Stomach (tissue), 8 donors: ENCODE measurements at regions not wholly inside any gene's neighbourhood (a gene's known extent, or its start where the extent isn't known, plus 50 kb on each side); places are given as distances from the start of the nearest gene placed in this dataset.

Experiments used
- DNase-seq, 2 donors: peaks; one replicate each; pipeline versions ENCODE4 v3.0.0 to v3.0.0-alpha.2; 2013 to 2019
- H3K27ac ChIP-seq, 5 donors: fragments of 200-600 bp in 4 of 5; sonication (generic) in 4 of 5; one replicate each; pipeline ENCODE4 v1.5.1; 2013 to 2019; ENCODE audit warnings: mild to moderate bottlenecking in 1 of 5, moderate library complexity in 1 of 5
- H3K27me3 ChIP-seq, 3 donors: fragments of 200-600 bp; sonication (generic); one replicate each; pipeline ENCODE4 v1.5.1; 2017 to 2019; ENCODE audit warnings: mixed run types in 1 of 3
- H3K36me3 ChIP-seq, 4 donors: fragments of 200-600 bp; sonication (generic); 1 replicate in 3 of 4; 2 replicates in 1 of 4; pipeline ENCODE4 v1.5.1; 2016 to 2019
- H3K4me1 ChIP-seq, 4 donors: fragments of 200-600 bp; sonication (generic); one replicate each; pipeline ENCODE4 v1.5.1; 2016 to 2019
- H3K4me3 ChIP-seq, 4 donors: fragments of 200-600 bp; sonication (generic) in 3 of 4; one replicate each; pipeline ENCODE4 v1.5.1; 2016 to 2019; ENCODE audit warnings: mild to moderate bottlenecking in 1 of 4
- H3K9me3 ChIP-seq, 4 donors: fragments of 200-600 bp; sonication (generic); one replicate each; pipeline ENCODE4 v1.5.1; 2016 to 2019
- EP300 ChIP-seq: sonication (generic); formaldehyde crosslinking; IDR thresholded peaks from one replicate; pipeline ENCODE4 v1.6.1; 2017; ENCODE audit warnings: antibody characterized with exemption
- POLR2A ChIP-seq, 4 donors: fragments of 450-650 bp; IDR thresholded peaks; one replicate each; pipeline ENCODE4 v1.6.1; 2016; ENCODE audit warnings: antibody characterized with exemption in 4 of 4, control low read depth in 2 of 4, mild to moderate bottlenecking in 1 of 4, moderate library complexity in 1 of 4
- POLR2AphosphoS5 ChIP-seq, 3 donors: sonication (generic); formaldehyde crosslinking; IDR thresholded peaks; one replicate each; pipeline ENCODE4 v1.6.1; 2016; ENCODE audit warnings: antibody characterized with exemption in 3 of 3
- WGBS, 5 donors: extraction: QIAGEN DNeasy Blood & Tissue Kit in 3 of 5; methylation state at CpG; one replicate each; pipeline versions ENCODE4 v1.1.5 to v1.1.7; 2013 to 2018; 5-methylcytosine and 5-hydroxymethylcytosine counted together
- intact Hi-C: fragments of 100-400 bp; cut with DNase I; formaldehyde crosslinking; loops from one replicate; pipeline ENCODE4 v1.15.1; 2023; ENCODE audit warnings: low total_unique reads
- TF ChIP-seq, protein P1 (sequence below), 7 experiments: fragments of 450-650 bp in 4 of 7; fragments of 200-600 bp in 3 of 7; sonication (generic) in 3 of 7; IDR thresholded peaks; one replicate each; pipeline ENCODE4 v1.5.1; 2016 to 2019; ENCODE audit warnings: antibody characterized with exemption in 7 of 7, control low read depth in 2 of 7, mild to moderate bottlenecking in 1 of 7
- donor health status: healthy with polysubstance abuse.
- donor health status: Bipolar disorder and iron deficiency.
- donor health status: healthy.

DNA sequence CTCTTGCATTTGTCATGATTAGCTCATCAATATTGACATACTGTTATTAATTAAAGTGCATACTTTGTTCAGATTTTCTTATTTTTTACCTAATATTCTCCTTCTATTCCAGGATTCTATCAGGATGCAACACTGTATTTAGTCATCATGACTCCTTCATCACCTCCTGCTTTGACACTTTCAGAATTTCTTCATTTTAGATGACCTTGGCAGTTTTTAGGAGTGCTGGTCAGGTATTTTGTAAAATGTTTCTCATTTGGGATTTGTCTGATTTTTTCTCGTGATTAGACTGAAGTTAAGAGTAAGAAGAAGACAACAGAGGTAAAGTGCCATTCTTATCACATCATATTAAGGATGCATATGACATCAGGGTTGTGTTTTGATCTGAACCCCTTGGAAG is 167.0 kb upstream of the FOXG1 start:
- no peaks in the 10 kb centered on the region for H3K4me1 ChIP-seq
- H3K27me3 ChIP-seq: no peaks in the 10 kb centered on the region
- no peak overlapping the region for H3K27ac ChIP-seq
- no peak overlapping the region for H3K4me3 ChIP-seq
- no peaks in the 10 kb centered on the region for H3K9me3 ChIP-seq
- no peaks in the 10 kb centered on the region for H3K36me3 ChIP-seq
- WGBS, 5 donors: 48 to 76% (median 66%) methylated on average over 1 of the region's 1 CpG
- intact Hi-C loops: no loop called here
- no peak for TF ChIP-seq POLR2A (IDR thresholded peaks at IDR 0.05)
- TF ChIP-seq, protein P1, sequence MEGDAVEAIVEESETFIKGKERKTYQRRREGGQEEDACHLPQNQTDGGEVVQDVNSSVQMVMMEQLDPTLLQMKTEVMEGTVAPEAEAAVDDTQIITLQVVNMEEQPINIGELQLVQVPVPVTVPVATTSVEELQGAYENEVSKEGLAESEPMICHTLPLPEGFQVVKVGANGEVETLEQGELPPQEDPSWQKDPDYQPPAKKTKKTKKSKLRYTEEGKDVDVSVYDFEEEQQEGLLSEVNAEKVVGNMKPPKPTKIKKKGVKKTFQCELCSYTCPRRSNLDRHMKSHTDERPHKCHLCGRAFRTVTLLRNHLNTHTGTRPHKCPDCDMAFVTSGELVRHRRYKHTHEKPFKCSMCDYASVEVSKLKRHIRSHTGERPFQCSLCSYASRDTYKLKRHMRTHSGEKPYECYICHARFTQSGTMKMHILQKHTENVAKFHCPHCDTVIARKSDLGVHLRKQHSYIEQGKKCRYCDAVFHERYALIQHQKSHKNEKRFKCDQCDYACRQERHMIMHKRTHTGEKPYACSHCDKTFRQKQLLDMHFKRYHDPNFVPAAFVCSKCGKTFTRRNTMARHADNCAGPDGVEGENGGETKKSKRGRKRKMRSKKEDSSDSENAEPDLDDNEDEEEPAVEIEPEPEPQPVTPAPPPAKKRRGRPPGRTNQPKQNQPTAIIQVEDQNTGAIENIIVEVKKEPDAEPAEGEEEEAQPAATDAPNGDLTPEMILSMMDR (IDR thresholded peaks at IDR 0.05): no peak
- TF ChIP-seq EP300: no peak
- no peak for TF ChIP-seq POLR2AphosphoS5 (IDR thresholded peaks at IDR 0.05)
- no peak for DNase-seq

DNA sequence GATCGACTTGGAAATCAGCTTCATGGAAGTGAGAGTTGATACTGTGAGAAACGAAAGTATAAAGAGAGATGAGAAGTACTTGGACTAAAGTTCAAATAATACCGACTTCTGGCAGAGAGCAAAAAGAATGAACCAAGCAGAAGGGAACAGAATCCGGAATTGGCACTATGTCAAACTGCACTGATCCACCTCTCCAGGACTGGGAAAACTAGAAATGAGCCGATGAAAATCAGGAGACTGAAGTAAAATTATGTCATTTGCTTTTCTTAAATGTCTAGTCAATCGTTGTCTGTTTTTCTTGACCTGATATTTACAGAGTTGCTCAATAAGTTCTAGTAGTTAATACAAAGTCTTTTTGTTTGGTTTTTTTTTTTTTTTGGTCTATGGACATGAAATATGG is 163.0 kb upstream of the FOXG1 start:
- Histone ChIP-seq H3K4me3 (no peak overlapping the region), H3K27ac (no peak overlapping the region), H3K36me3 (no peaks in the 10 kb centered on the region), H3K4me1 (no peaks in the 10 kb centered on the region), H3K27me3 (no peaks in the 10 kb centered on the region), H3K9me3 (no peaks in the 10 kb centered on the region)
- TF ChIP-seq, protein P1 (IDR thresholded peaks at IDR 0.05): no peak
- TF ChIP-seq POLR2A (IDR thresholded peaks at IDR 0.05): no peak
- TF ChIP-seq EP300: no peak
- TF ChIP-seq POLR2AphosphoS5 (IDR thresholded peaks at IDR 0.05): no peak
- intact Hi-C loops: no loop called here
- WGBS, 5 donors: 47 to 63% (median 56%) methylated on average over 6 of the region's 6 CpGs
- peak in 1 of 2 donors; percentile 5 for DNase-seq

DNA sequence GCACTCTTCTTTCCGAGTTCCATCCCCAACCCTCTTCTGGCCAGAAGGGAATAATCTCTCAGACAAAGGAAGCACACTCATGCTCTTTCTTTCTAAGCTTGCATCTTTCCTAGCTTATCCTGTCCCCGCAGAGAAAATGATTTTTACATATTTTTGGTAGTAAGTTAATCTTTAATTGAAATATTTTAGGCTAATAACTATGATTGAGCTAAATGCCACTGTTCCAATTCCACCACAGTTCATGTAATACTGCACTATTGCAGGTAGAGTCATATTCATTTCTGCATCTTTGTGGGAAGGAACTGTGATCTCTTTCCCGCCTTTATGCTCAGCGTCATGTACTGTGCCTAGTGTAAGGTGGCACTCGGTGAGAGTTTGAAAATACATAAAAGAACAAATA is 158.9 kb upstream of the FOXG1 start:
- 71 to 83% (median 81%) methylated on average over 5 of the region's 5 CpGs for WGBS, 5 donors
- H3K4me1 ChIP-seq: no peaks in the 10 kb centered on the region
- no peak overlapping the region for H3K4me3 ChIP-seq
- intact Hi-C loops: no loop called here
- no peak for DNase-seq
- no peaks in the 10 kb centered on the region for H3K36me3 ChIP-seq
- no peaks in the 10 kb centered on the region for H3K9me3 ChIP-seq
- no peaks in the 10 kb centered on the region for H3K27me3 ChIP-seq
- H3K27ac ChIP-seq: no peak overlapping the region
- TF ChIP-seq POLR2A (IDR thresholded peaks at IDR 0.05): no peak
- no peak for TF ChIP-seq EP300
- TF ChIP-seq, protein P1 (IDR thresholded peaks at IDR 0.05): no peak
- no peak for TF ChIP-seq POLR2AphosphoS5 (IDR thresholded peaks at IDR 0.05)

DNA sequence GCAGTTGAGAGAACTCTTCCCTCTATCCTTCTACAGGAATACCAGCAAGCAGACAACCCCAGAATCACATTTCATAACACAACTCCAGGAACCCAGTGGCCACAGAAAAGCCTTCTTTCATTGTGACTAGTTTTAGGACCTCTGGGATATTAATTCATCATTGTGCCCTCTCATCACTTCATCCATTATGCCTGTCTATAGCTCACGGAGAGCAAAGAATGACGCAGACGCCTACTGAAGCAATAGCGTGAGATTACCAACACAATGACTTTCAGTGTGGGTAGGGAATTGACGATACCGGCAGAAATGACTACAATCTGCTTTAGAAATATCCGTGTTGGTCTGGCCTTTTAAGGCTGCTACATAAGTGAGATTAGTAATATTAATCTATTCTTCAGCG is 158.1 kb upstream of the FOXG1 start:
- TF ChIP-seq EP300 (no peak), POLR2A (IDR thresholded peaks at IDR 0.05) (no peak), POLR2AphosphoS5 (IDR thresholded peaks at IDR 0.05) (no peak)
- TF ChIP-seq, protein P1 (IDR thresholded peaks at IDR 0.05): no peak
- intact Hi-C loops: no loop called here
- H3K36me3 ChIP-seq: no peaks in the 10 kb centered on the region
- no peak overlapping the region for H3K4me3 ChIP-seq
- peak in 1 of 2 donors; percentile 13 for DNase-seq
- WGBS, 5 donors: 77 to 85% (median 79%) methylated on average over 8 of the region's 8 CpGs
- H3K9me3 ChIP-seq: no peaks in the 10 kb centered on the region
- no peaks in the 10 kb centered on the region for H3K4me1 ChIP-seq
- no peak overlapping the region for H3K27ac ChIP-seq
- H3K27me3 ChIP-seq: no peaks in the 10 kb centered on the region
